B cell (primary cell): ENCODE measurements at regions not wholly inside any gene's neighbourhood (a gene's known extent, or its start where the extent isn't known, plus 50 kb on each side); places are given as distances from the start of the nearest gene placed in this dataset.

Experiments used
- ATAC-seq: fragments of 200-7000 bp; cut with Tn5 transposase; one replicate; pipeline ENCODE4 v1.10.0; 2021; ENCODE audit warnings: low read depth, mild to moderate bottlenecking, moderate number of reproducible peaks, moderate library complexity
- CTCF ChIA-PET: fragments of 350-600 bp; sonication (Branson Sonifier 250); formaldehyde crosslinking; loops from one replicate; lab custom pipeline; 2021; ENCODE audit warnings: antibody characterized with exemption, inconsistent platforms; lab: Charles Lee
- POLR2A ChIA-PET: fragments of 350-600 bp; sonication (Branson Sonifier 250); formaldehyde crosslinking; loops from one replicate; lab custom pipeline; 2021; ENCODE audit warnings: antibody characterized with exemption; lab: Charles Lee
- DNase-seq: peaks from one replicate; pipeline ENCODE4 v3.0.0; 2013
- H2AFZ ChIP-seq: 2 replicates; pipeline ENCODE4 v1.6.1; 2012; ENCODE audit warnings: mild to moderate bottlenecking, low read depth, low read length; ENCODE audit not compliant: insufficient read depth, poor library complexity, severe bottlenecking
- H3K27ac ChIP-seq, 2 donors: 1 replicate in 1 of 2; 2 replicates in 1 of 2; pipeline ENCODE4 v1.5.1; 2012 to 2013; ENCODE audit warnings: low read length in 2 of 2, mild to moderate bottlenecking in 2 of 2, moderate library complexity in 1 of 2
- H3K27me3 ChIP-seq, 4 experiments: fragments of 200-600 bp in 1 of 4; sonication (generic) in 1 of 4; replicated peaks in 1 of 4; 1 replicate in 2 of 4; 2 replicates in 2 of 4; pipeline versions ENCODE4 v1.6.1 to v1.7.0; 2013 to 2016; ENCODE audit warnings: low read length in 3 of 4, mild to moderate bottlenecking in 2 of 4, mixed read lengths in 1 of 4, moderate library complexity in 1 of 4; ENCODE audit not compliant: insufficient read depth in 4 of 4, control insufficient read depth in 3 of 4; ENCODE audit errors: control extremely low read depth in 1 of 4
- H3K36me3 ChIP-seq, 2 experiments: replicated peaks in 1 of 2; 1 replicate in 1 of 2; 2 replicates in 1 of 2; pipeline versions ENCODE4 v1.6.1 to v1.7.1; 2013; ENCODE audit warnings: low read length in 1 of 2; ENCODE audit not compliant: insufficient read depth in 2 of 2, control insufficient read depth in 1 of 2; ENCODE audit errors: control extremely low read depth in 1 of 2, extremely low read depth in 1 of 2
- H3K4me1 ChIP-seq, 2 donors: fragments of 200-600 bp in 1 of 2; sonication (generic) in 1 of 2; 1 replicate in 1 of 2; 2 replicates in 1 of 2; pipeline versions ENCODE4 v1.5.1 to v1.6.1; 2013 to 2017; ENCODE audit warnings: low read length in 2 of 2; ENCODE audit not compliant: control insufficient read depth in 2 of 2, insufficient read depth in 2 of 2
- H3K4me2 ChIP-seq: replicated peaks from 2 replicates; pipeline ENCODE3; 2012; ENCODE audit warnings: mild to moderate bottlenecking, low read depth, low read length; ENCODE audit not compliant: poor library complexity, severe bottlenecking
- H3K4me3 ChIP-seq, 5 experiments: fragments of 200-600 bp in 1 of 5; sonication (generic) in 1 of 5; 1 replicate in 3 of 5; 2 replicates in 2 of 5; pipeline versions ENCODE4 v1.5.1 to v1.7.0; 2011 to 2016; ENCODE audit warnings: low read length in 4 of 5, mild to moderate bottlenecking in 4 of 5, low read depth in 2 of 5, control low read depth in 1 of 5, moderate library complexity in 1 of 5; ENCODE audit not compliant: insufficient read depth in 1 of 5; ENCODE audit errors: control extremely low read depth in 1 of 5, extremely low read depth in 1 of 5
- H3K79me2 ChIP-seq: fragments of 200-600 bp; sonication (generic); one replicate; pipeline ENCODE4 v1.6.0; 2016; ENCODE audit warnings: low read length; ENCODE audit not compliant: control insufficient read depth, insufficient read depth
- H3K9ac ChIP-seq: fragments of 200-600 bp; sonication (generic); 2 replicates; pipeline ENCODE4 v1.6.1; 2017; ENCODE audit warnings: mild to moderate bottlenecking, low read length, moderate library complexity
- H3K9me3 ChIP-seq, 3 donors: one replicate each; pipeline versions ENCODE4 v1.6.1 to v1.7.1; 2013; ENCODE audit warnings: low read length in 2 of 3; ENCODE audit not compliant: control insufficient read depth in 2 of 3, insufficient read depth in 1 of 3; ENCODE audit errors: control extremely low read depth in 1 of 3
- H4K20me1 ChIP-seq: 2 replicates; pipeline ENCODE4 v1.6.0; 2012; ENCODE audit warnings: mild to moderate bottlenecking, low read length; ENCODE audit not compliant: insufficient read depth, control insufficient read depth, poor library complexity, severe bottlenecking
- H3K27ac Mint-ChIP-seq: one replicate; pipeline ENCODE4 v1.8.0; 2021; ENCODE audit warnings: mixed read lengths
- H3K27me3 Mint-ChIP-seq: one replicate; pipeline ENCODE4 v1.8.0; 2021; ENCODE audit warnings: mixed read lengths
- H3K4me1 Mint-ChIP-seq: one replicate; pipeline ENCODE4 v1.8.0; 2021; ENCODE audit warnings: mixed read lengths
- H3K4me3 Mint-ChIP-seq: one replicate; pipeline ENCODE4 v1.8.0; 2021; ENCODE audit warnings: mixed read lengths
- H3K9me3 Mint-ChIP-seq: one replicate; pipeline ENCODE4 v1.8.0; 2022; ENCODE audit warnings: mixed read lengths; ENCODE audit not compliant: insufficient read depth
- CTCF ChIP-seq: fragments of 200-600 bp; IDR thresholded peaks from one replicate; pipeline ENCODE4 v1.8.0; 2022; ENCODE audit warnings: antibody characterized with exemption, mild to moderate bottlenecking
- EZH2 ChIP-seq: IDR thresholded peaks from 2 replicates; pipeline ENCODE4 v1.6.1; 2012; ENCODE audit warnings: borderline replicate concordance, low read depth, mild to moderate bottlenecking, moderate library complexity, low read length; ENCODE audit not compliant: insufficient read depth, poor library complexity, severe bottlenecking
- WGBS: methylation state at CpG from one replicate; pipeline ENCODE4 v1.1.5; 2013; ENCODE audit warnings: missing lambda C conversion rate; ENCODE audit not compliant: insufficient coverage; 5-methylcytosine and 5-hydroxymethylcytosine counted together
- intact Hi-C: fragments of 100-400 bp; cut with micrococcal nuclease; formaldehyde crosslinking; loops from one replicate; pipeline ENCODE4 v1.10.0; 2022

DNA sequence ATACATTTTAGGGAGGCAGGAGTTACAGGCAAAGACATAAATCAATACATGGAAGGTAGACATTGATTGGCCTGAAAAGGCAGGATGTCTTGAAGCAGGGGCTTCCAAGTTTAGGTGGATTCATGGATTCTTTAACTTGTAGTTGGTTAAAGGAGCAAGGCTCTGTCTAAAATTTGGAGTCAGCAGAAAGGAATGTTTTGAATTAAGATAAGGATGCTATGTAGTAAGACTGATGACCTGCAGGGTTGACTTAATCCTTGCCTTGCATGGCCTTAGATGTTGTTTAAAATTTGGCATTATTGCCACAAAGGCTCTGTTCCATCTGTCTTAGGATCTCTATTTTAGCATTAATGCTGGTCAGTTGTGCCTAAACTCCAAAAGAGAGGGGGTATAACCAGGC is 171.3 kb downstream of the C5orf15 start:
- Mint-ChIP-seq H3K27ac (no peak overlapping the region), H3K27me3 (peaks cover 18% of the 10 kb centered on the region), H3K4me3 (no peak overlapping the region), H3K4me1 (no peaks in the 10 kb centered on the region), H3K9me3 (no peaks in the 10 kb centered on the region)
- H3K27me3 ChIP-seq, result no peaks in the 10 kb centered on the region
- no peaks in the 10 kb centered on the region for H3K4me1 ChIP-seq
- POLR2A ChIA-PET, result no interaction called here
- H3K9ac ChIP-seq, result no peak overlapping the region
- H3K4me2 ChIP-seq, result no peak overlapping the region
- DNase-seq (no peak), ATAC-seq (no peak)
- no peak overlapping the region for H3K4me3 ChIP-seq
- H3K36me3 ChIP-seq, result no peaks in the 10 kb centered on the region
- TF ChIP-seq CTCF (no peak), EZH2 (no peak)
- intact Hi-C loops, result no loop called here
- CTCF ChIA-PET, result no interaction called here
- H3K9me3 ChIP-seq, result no peaks in the 10 kb centered on the region
- no peaks in the 10 kb centered on the region for H4K20me1 ChIP-seq
- H3K27ac ChIP-seq, result no peak overlapping the region
- H2AFZ ChIP-seq, result no peak overlapping the region
- H3K79me2 ChIP-seq, result no peaks in the 10 kb centered on the region

GRCh38 chr5:133796186-133796585 is 172.2 kb downstream of the C5orf15 start:
- TF ChIP-seq CTCF (no peak), EZH2 (no peak)
- POLR2A ChIA-PET, result no interaction called here
- CTCF ChIA-PET, result no interaction called here
- Histone ChIP-seq H4K20me1 (no peaks in the 10 kb centered on the region), H3K4me3 (no peak overlapping the region), H3K4me1 (no peaks in the 10 kb centered on the region), H3K9me3 (no peaks in the 10 kb centered on the region), H3K79me2 (no peaks in the 10 kb centered on the region), H3K27ac (no peak overlapping the region), H3K4me2 (no peak overlapping the region), H3K27me3 (no peaks in the 10 kb centered on the region), H3K36me3 (no peaks in the 10 kb centered on the region), H3K9ac (no peak overlapping the region), H2AFZ (no peak overlapping the region)
- DNase-seq, result no peak
- H3K4me3 Mint-ChIP-seq, result no peak overlapping the region
- intact Hi-C loops, result no loop called here
- no peaks in the 10 kb centered on the region for H3K9me3 Mint-ChIP-seq
- 71% methylated on average over 4 of the region's 5 CpGs for WGBS
- no peak overlapping the region for H3K27ac Mint-ChIP-seq
- no peaks in the 10 kb centered on the region for H3K4me1 Mint-ChIP-seq
- no peak for ATAC-seq
- H3K27me3 Mint-ChIP-seq, result peaks cover 15% of the 10 kb centered on the region
